SK-MEL-5 (cell line): ENCODE measurements at regions not wholly inside any gene's neighbourhood (a gene's known extent, or its start where the extent isn't known, plus 50 kb on each side); places are given as distances from the start of the nearest gene placed in this dataset.
A peak's percentile ranks its signal among the peaks of the same experiment; 100 is the strongest.

Source experiments
- DNase-seq: peaks from one replicate; pipeline ENCODE4 v3.0.0-alpha.2; 2016; ENCODE audit warnings: low read depth, low spot score
- in situ Hi-C: cut with HindIII; loops from 2 replicates; pipeline ENCODE4 v1.10.0; 2016; ENCODE audit warnings: low sequenced_read_pairs, high pct_unique_total_duplicates, low pct_unique_long_range_greater_than_20kb

DNA sequence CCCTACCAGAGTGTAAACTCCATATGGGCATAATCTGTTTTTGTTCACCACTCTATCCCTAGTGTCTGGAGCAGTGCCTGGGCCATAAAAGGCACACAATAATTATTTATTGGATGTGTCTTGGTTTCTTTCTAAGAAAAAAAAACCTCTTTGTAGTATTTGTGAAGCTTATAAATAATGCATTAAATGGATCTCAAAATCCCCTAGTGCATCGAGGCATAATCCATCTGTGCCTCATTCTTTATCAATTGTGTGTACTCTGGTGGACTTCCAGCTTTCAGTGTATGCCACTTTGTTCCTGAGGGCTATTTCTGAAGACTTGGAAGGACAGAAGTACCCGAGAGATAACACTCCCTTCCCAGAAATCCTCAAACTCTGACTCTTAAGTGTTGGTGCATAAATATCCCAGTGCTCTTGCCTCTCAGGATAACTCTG lies 255.0 kb upstream of the PHYHIPL start:
- in situ Hi-C loops: no loop called here
- DNase-seq: no peak

DNA sequence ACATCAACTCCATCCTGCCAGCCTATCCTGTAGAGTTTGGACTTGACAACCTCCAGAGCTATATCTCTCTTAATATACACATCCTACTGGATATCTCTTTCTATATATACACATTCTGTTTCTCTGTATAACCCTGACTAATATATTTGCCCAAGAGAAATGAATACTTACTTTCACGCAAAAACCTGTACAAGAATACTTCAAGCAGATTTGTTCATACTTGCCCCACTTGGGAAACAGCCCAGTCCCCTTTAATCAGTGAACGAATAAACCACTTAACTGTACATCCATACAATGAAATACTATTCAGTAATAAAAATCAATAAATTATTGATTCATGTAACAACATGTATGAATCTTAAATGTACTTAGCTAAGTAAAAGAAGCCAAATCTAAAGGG lies 251.1 kb upstream of the PHYHIPL start:
- DNase-seq: no peak
- in situ Hi-C loops: no loop called here

DNA sequence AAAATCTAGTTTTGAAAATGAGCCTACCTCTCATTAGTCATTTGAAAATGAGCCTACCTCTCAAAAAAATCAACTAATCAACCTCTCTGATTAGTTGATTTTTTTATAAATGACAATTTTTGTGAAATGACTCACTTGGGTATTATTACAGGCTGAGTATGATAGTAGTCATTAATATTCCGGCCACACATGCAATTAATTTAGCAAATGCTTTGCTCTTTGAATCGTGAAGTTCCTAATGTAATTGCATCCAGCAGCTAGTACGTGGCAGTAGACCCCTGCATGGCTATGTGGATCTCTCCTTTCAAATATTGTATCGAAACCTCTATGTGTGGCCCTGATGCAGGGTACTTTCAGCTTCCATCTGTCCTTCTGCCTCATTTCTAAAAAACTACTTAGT lies 245.9 kb upstream of the PHYHIPL start:
- DNase-seq: no peak
- in situ Hi-C loops: no loop called here

GRCh38 chr10:58932126-58932525 lies 244.3 kb upstream of the PHYHIPL start:
- DNase-seq: no peak
- in situ Hi-C loops: no loop called here

- DNase-seq: no peak
- in situ Hi-C loops: no loop called here
These were observed 243.7 kb upstream of the PHYHIPL start for GRCh38 chr10:58932577-58933314.

DNA sequence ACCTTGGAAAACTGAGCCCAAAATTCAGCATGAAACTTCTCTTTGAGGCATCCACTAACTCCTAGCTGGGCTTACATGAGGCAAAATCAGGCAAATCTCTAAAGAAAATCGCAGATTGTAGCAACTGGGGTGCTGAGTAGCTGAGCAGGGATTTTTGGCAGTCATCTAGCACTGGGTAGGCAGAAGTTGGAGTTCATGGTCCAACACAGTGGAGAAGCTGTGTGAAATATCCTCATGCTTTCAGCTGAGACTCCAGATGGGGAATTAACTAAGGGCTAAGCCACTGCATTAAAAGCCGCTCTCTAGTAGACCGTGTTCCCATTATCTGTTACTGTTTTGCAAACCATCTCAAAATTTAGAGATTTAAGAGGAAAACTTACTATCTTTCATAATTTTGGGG lies 240.1 kb upstream of the PHYHIPL start:
- in situ Hi-C loops: no loop called here

DNA sequence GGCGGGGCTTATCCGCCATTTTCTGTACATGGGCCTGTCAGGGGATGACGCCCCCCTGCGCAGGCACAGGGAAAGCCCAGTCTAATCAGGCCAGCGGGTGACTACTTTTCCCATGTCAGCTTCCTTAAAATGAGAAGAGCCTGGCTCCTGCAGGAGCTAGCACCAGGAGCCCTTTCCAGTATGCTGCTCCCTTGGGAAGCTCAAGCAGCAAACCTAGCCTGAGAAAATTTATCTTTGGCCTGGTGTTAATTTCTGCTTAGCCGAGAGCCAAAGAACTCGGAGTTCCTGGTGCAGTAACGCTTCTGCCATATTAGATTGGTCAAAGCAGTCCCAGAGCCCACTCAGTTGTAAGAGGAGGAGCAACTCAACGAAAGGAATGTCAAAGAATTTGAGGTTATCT lies 239.0 kb upstream of the PHYHIPL start:
- in situ Hi-C loops: no loop called here
- no peak for DNase-seq

More for the DNA sequence above, 240.1 kb upstream of the PHYHIPL start:
- DNase-seq: no peak

DNA sequence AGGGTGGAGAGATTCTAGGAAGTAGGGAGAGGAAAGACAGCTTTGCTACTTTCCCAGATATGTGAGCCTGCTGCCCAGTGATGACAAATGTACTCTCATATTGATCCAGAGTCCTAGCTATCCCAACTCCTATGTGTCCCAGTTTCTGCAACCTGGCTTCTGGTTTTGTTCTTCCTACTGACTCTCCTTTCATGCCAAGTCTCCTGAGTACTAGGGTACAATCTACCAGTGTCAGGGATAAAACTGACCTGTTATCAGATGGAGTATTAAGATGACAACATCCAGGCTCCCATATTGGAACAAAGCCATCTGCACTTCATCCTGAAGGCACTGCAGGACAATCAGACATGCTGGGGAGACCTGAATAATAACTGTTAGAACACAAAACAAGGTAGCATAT lies 233.7 kb upstream of the PHYHIPL start:
- DNase-seq: no peak
- in situ Hi-C loops: no loop called here

DNA sequence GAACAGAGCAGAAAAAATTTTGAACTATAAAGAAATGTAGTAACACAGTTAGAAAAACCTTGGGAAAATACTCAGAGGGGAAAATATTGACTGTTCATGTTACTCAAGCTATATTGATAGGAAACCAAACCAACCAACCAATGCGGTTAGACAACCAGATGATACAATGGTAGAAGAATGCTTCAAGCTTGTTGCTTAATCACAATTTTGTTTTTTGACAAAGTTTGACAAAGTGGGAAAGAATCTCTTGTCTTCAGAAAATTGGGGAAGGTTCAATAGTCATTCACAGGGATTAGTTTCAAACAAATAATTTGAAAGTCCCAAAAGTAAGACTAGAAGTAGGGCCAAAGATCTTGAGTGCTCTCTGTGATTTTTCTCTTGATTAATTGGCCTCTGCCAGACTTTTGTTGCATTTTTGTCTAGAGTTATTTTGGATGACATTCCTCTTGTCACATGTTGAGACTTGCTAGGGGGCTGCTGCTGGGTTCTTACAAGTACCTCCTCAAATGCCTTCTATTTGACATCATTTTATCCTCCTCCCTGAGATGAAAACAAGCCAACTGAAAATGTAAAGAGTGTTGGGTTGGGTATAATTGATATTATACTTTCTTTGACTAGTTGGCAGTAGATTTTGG lies 233.1 kb upstream of the PHYHIPL start:
- in situ Hi-C loops: no loop called here
- DNase-seq: no peak

GRCh38 chr10:58943960-58944359 lies 232.5 kb upstream of the PHYHIPL start:
- in situ Hi-C loops: no loop called here
- DNase-seq: no peak

DNA sequence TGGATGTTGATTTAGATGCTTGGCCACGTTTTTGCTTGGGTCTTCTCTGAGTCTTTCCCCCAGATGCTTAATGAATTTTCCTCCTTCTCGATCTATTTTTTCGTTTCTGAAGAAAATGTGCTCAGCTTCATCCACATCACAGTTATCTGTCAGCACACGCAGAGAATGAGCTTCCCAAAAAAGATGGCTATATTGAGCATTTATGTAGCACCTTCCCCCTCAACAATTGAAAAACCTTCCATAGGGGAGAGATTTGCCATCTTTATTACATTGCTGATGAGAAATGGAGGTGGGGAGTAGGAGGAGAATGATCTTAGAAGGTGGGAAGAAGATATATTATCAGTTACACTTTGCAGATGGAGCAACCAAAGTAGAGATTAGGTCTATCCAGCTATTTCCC lies 228.1 kb upstream of the PHYHIPL start:
- DNase-seq: no peak
- in situ Hi-C loops: no loop called here

- in situ Hi-C loops: no loop called here
- DNase-seq: no peak
These were observed 225.8 kb upstream of the PHYHIPL start for GRCh38 chr10:58950618-58951017.

GRCh38 chr10:58951087-58951486 lies 225.4 kb upstream of the PHYHIPL start:
- in situ Hi-C loops: no loop called here
- DNase-seq: no peak

- in situ Hi-C loops: no loop called here
- no peak for DNase-seq
These were observed 224.7 kb upstream of the PHYHIPL start for GRCh38 chr10:58951746-58952145.

DNA sequence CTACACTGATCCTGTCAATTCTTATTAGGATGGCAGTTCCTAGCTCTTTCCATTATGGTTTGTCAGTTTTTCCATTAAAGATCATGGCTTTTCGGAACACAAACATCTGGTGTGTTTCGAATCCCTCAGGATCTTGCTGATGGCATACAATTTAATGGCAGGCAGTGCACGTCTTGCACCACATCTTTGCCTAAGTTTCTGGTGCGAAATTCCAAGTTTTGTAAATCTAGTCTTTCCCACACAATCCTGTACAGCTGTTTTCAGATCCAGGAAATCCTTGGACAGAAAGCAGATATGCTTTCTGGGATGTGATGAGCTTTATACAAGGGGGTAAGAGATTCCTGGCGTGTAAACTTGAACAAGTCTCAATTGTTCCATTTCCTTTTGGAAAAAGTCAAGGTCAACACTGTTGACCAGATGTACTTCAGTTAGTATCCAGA lies 224.3 kb upstream of the PHYHIPL start:
- DNase-seq: peak; percentile 2
- in situ Hi-C loops: no loop called here

- in situ Hi-C loops: no loop called here
- peak; percentile 69 for DNase-seq
These were observed 223.5 kb upstream of the PHYHIPL start for GRCh38 chr10:58952747-58953466.

- no peak for DNase-seq
- in situ Hi-C loops: no loop called here
These were observed 222.3 kb upstream of the PHYHIPL start for GRCh38 chr10:58954178-58954577.

DNA sequence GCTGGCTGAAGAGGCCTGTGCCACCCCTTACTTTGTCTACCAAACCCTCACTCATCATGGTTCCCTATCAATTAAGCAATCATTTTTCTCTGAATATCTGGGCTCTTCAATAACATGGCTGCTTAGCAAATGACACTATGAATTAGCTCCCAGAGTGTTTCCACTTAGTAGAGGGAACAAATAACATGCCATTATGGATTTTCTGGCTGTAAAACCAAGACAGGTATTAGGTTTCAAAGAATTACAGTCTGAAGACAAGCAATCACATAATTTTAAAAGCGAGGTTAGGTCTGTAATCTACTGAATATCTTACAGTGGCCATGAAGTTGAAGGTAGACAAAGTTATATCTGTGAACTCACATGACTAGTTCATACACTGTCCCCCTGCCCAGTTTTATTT lies 220.8 kb upstream of the PHYHIPL start:
- in situ Hi-C loops: no loop called here
- DNase-seq: no peak

GRCh38 chr10:58956926-58957325 lies 219.5 kb upstream of the PHYHIPL start:
- DNase-seq: no peak
- in situ Hi-C loops: no loop called here
